ENCODE measurements at regions not wholly inside any gene's neighbourhood (a gene's known extent, or its start where the extent isn't known, plus 50 kb on each side); places are given as distances from the start of the nearest gene placed in this dataset.
"Not testable (repeated sequence)": the region's sequence is repeated elsewhere in the genome, so short reads cannot be mapped to it uniquely, and the experiment has no call there.

GRCh38 chr12:42030588-42030987, 114.1 kb downstream of the GXYLT1 start:
- DNase-seq (ENCODE audit: insufficient read length, low spot score) (no peak), FAIRE-seq (no peak)
- no peak for TF ChIP-seq POLR2A (IDR thresholded peaks at IDR 0.05; ENCODE audit: low read depth, low read length)

DNA sequence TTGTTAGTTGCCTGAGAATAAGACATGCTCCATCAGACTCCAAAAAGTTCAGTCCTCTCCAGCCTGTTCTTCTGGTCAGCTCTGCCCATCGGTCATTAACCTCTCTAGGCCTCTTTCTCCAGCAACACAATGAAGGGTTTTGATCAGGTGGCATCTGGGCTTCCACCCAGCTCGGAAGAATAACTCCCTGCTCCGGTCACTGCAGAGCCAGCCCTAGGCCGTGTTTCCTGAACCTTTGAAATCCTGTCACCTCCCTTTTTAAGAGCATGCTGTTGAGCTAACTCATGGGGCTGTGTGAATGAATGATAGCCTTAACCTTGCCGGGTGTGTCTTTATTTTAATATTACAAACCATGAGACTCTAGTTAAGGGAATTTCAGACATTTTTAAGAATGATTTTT, 117.1 kb downstream of the GXYLT1 start:
- TF ChIP-seq POLR2A (IDR thresholded peaks at IDR 0.05; ENCODE audit: low read depth, low read length), result no peak
- FAIRE-seq (no peak), DNase-seq (ENCODE audit: insufficient read length, low spot score) (no peak)

DNA sequence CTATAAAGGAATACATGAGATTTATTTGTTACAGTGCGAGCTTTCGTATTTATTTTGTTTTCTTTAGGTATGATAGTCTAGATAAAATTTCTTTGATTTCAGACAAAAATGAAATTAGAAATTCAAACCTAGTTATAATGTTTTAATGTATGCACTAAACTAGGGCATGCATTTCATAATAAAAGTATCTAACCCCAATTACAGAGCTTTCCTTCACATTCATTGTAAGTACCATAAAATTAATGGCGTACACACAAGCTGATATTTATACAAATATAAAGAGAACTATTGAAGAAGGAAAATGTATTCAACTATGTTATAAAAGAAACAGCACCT, 120.2 kb downstream of the GXYLT1 start:
- no peak for FAIRE-seq
- no peak for TF ChIP-seq POLR2A (IDR thresholded peaks at IDR 0.05; ENCODE audit: low read depth, low read length)
- DNase-seq (ENCODE audit: insufficient read length, low spot score), result no peak

DNA sequence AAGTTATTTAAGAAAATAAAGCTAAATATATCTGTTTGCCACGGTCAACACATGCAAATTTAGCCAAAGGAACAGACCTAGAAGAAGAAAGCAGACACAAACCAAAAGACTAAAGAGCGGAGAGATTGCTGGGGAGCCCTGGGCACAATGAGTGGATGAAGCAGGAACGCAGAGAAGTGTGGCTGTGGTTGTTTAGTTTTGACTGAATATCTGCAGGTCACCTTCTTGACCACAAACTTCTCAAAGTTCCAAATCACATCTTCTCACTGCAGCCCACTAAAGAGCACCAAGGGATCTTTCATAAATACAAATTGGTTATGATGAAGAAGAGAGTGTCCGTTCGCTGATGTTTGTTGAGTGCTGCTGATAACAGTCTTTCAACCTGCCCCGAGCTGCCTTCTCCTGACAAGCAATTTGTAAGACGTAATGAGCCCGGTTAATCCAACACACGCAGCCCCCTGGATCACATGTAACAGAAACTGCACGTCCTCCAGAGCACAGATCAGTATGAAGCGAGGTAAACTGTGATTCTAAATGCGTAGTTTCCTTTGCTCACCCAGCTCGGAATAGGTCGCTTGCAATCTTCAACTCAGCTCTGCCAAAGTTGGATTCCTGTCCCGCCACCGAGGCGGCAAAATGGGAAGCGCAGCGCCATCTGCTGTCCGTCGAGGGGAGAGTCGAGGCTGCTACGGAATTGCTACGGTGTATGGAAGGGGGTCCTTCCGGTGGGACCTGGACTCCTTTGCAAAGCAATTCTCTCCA, 120.8 kb downstream of the GXYLT1 start:
- peak; percentile 80 for FAIRE-seq

DNA sequence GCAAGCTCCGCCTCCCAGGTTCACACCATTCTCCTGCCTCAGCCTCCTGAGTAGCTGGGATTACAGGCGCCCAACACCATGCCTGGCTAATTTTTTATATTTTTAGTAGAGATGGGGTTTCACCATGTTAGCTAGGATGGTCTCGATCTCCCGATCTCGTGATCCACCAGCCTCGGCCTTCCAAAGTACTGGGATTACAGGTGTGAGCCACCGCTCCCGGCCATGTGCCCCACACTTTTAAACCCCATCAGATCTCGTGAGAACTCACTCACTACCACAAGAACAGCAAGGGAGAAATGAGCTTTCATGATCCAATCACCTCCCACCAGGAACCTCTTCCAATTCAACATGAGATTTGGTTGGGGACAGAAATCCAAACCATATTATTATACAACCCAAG, 122.7 kb downstream of the GXYLT1 start:
- not testable (repeated sequence) for DNase-seq (ENCODE audit: insufficient read length, low spot score); FAIRE-seq

More for the DNA sequence above, 120.8 kb downstream of the GXYLT1 start:
- no peak for TF ChIP-seq POLR2A (IDR thresholded peaks at IDR 0.05; ENCODE audit: low read depth, low read length)
- peak; percentile 43 for DNase-seq (ENCODE audit: insufficient read length, low spot score)

- FAIRE-seq (no peak), DNase-seq (ENCODE audit: insufficient read length, low spot score) (no peak)
- no peak for TF ChIP-seq POLR2A (IDR thresholded peaks at IDR 0.05; ENCODE audit: low read depth, low read length)
Observed at GRCh38 chr12:42021469-42021868, 123.2 kb downstream of the GXYLT1 start.

DNA sequence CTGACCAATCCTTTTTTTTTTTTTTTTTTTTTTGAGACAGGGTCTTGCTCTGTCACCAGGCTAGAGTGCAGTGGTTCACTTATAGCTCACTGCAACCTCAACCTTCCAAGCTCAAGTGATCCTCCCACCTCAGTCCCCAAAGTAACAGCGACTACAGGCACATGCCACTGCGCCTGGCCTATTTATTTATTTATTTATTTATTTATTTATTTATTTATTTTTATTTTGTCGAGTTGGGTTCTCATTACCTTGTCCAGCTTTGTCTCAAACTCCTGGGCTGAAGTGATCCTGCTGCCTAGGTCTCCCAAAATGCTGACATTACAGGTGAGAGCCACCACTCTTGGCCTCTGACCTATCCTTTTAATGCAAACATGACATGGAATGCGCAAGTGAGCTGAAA, 124.4 kb downstream of the GXYLT1 start:
- no peak for TF ChIP-seq POLR2A (IDR thresholded peaks at IDR 0.05; ENCODE audit: low read depth, low read length)
- DNase-seq (ENCODE audit: insufficient read length, low spot score), result no peak
- no peak for FAIRE-seq

DNA sequence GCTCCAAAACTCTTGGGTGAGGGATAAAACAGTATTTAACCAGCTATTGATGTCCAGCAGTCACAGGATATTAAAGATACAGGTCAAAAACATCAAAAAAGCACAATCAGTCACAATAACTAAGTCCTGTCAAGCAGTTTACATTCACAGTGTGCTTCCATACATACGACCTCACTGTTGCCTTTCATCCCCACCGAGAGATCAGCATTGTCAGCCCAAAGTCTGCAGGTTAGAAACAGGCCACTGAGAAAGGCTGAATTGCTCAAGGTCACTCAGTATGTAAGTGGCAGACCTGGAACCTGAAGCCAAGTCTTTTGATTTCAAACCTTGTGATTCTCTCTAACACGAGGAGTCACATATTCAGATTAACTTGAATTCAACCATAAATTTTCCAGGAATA, 124.9 kb downstream of the GXYLT1 start:
- no peak for DNase-seq (ENCODE audit: insufficient read length, low spot score)
- no peak for FAIRE-seq

GRCh38 chr12:42017051-42017450, 127.6 kb downstream of the GXYLT1 start:
- DNase-seq (ENCODE audit: insufficient read length, low spot score), result no peak
- TF ChIP-seq POLR2A (IDR thresholded peaks at IDR 0.05; ENCODE audit: low read depth, low read length), result no peak
- no peak for FAIRE-seq

More for the DNA sequence above, 124.9 kb downstream of the GXYLT1 start:
- no peak for TF ChIP-seq POLR2A (IDR thresholded peaks at IDR 0.05; ENCODE audit: low read depth, low read length)

- DNase-seq (ENCODE audit: insufficient read length, low spot score), result no peak
- TF ChIP-seq POLR2A (IDR thresholded peaks at IDR 0.05; ENCODE audit: low read depth, low read length), result no peak
- no peak for FAIRE-seq
Observed at GRCh38 chr12:42015051-42015461, 129.6 kb downstream of the GXYLT1 start.

GRCh38 chr12:42012501-42012900, 132.2 kb downstream of the GXYLT1 start:
- not testable (repeated sequence) for DNase-seq (ENCODE audit: insufficient read length, low spot score); FAIRE-seq

GRCh38 chr12:42010715-42011114, 134.0 kb downstream of the GXYLT1 start:
- DNase-seq (ENCODE audit: insufficient read length, low spot score) (no peak), FAIRE-seq (no peak)
- no peak for TF ChIP-seq POLR2A (IDR thresholded peaks at IDR 0.05; ENCODE audit: low read depth, low read length)

DNA sequence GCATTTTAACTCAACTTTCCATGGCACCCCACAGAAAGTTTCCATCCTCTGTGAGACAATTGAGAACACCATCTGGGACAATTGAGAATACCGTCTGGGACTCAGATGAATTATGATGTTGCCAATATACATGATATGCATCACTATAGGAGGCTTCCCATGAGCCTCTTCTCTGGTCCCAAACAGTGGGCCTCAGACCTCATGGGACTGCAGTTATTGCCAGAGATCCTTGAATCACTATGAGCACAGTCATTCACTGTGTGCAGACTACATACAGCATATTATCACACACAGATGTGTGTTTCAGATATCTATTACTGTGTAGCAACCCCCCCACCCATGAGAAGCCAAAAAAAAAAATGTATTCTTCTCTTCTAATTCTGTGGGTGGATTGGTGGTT, 134.4 kb downstream of the GXYLT1 start:
- no peak for TF ChIP-seq POLR2A (IDR thresholded peaks at IDR 0.05; ENCODE audit: low read depth, low read length)
- DNase-seq (ENCODE audit: insufficient read length, low spot score) (no peak), FAIRE-seq (no peak)

DNA sequence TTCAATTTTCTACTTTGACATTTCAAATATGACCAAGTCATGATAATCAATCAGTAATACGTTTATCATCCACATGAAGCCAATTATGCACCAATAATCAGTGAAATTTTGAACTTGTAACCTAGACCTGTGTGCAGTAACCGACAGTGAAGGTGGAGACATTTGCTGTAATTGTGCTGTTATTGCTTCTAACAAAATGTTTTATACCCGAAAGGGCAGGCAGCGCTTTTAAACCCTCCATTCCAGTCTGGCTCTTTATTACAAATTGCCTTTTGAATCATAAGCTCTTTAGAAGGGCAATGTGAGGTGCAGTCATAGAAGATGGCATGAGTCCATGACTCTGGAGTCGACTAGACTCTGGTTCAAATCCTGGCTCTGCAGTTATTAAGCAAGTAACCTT, 135.7 kb downstream of the GXYLT1 start:
- DNase-seq (ENCODE audit: insufficient read length, low spot score), result no peak
- no peak for TF ChIP-seq POLR2A (IDR thresholded peaks at IDR 0.05; ENCODE audit: low read depth, low read length)
- FAIRE-seq, result no peak

- no peak for FAIRE-seq
- TF ChIP-seq POLR2A (IDR thresholded peaks at IDR 0.05; ENCODE audit: low read depth, low read length), result no peak
Observed at GRCh38 chr12:42003031-42003430, 141.6 kb downstream of the GXYLT1 start.

GRCh38 chr12:42002563-42002962, 142.1 kb downstream of the GXYLT1 start:
- no peak for FAIRE-seq
- DNase-seq (ENCODE audit: insufficient read length, low spot score), result no peak
- no peak for TF ChIP-seq POLR2A (IDR thresholded peaks at IDR 0.05; ENCODE audit: low read depth, low read length)

More at GRCh38 chr12:42003031-42003430, 141.6 kb downstream of the GXYLT1 start:
- DNase-seq (ENCODE audit: insufficient read length, low spot score), result no peak
